SK-MEL-5 (cell line): ENCODE measurements at regions not wholly inside any gene's neighbourhood (a gene's known extent, or its start where the extent isn't known, plus 50 kb on each side); places are given as distances from the start of the nearest gene placed in this dataset.
A peak's percentile ranks its signal among the peaks of the same experiment; 100 is the strongest.

Experiments
- DNase-seq: peaks from one replicate; pipeline ENCODE4 v3.0.0-alpha.2; 2016; ENCODE audit warnings: low read depth, low spot score
- in situ Hi-C: cut with HindIII; loops from 2 replicates; pipeline ENCODE4 v1.10.0; 2016; ENCODE audit warnings: low sequenced_read_pairs, high pct_unique_total_duplicates, low pct_unique_long_range_greater_than_20kb

DNA sequence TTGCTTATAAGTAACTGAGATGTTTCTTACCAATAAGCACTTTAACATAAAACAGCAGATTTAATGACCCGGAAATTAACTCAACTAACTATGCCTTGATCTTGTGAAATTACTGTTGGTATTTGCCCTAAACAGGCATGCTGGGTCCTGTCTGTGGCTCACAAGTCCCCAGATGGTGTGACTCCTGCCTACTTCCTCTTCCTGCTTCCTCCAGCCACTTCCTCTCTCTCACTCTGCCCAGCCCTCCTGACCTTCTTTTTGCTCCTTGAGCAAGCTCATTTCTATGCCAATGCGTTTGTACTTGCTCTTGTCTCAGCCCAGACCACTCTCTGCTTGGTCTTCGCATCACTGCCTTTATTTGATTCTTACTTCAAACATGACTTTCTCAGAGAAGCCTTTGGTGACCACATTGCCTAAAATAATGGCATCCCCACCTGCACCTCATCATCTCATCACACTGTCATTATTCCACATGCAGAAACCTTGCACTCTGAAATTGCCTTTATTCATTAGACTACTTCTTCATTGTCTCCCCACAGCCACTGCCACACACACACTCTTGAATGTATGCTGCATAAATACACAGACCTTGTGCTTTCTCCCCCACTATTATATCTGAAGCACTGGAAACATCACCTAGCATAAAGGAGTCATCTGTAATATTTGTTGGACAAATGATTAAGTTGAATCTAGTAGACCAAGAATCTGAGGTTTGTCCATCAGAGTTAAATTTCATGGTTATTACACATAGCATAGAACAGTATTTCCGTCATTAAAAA lies 256.3 kb upstream of the SEMA6D start:
- no peak for DNase-seq
- in situ Hi-C loops, result no loop called here

DNA sequence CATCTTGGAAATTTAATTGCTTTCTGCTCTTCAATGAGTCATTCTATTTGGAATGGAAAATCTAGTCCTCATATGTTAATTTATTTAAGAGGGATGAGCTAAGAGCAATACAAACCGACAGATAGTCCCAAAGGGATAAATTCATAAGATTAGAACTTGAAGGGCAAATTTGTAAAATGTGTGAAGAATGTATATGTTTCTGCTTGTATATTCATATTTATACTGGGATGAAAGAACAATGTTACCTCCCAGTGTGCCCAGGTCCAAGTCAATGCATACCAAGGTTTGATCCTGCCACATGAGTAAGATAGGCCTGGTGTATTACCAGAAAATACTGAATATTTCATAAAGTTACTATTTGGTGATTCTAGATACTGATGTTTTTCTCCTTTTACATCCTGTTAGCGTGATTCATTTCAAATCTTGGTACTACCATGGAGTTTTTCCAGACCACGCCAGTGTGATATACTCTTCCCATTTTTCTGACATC lies 255.6 kb upstream of the SEMA6D start:
- DNase-seq, result no peak
- in situ Hi-C loops, result no loop called here

DNA sequence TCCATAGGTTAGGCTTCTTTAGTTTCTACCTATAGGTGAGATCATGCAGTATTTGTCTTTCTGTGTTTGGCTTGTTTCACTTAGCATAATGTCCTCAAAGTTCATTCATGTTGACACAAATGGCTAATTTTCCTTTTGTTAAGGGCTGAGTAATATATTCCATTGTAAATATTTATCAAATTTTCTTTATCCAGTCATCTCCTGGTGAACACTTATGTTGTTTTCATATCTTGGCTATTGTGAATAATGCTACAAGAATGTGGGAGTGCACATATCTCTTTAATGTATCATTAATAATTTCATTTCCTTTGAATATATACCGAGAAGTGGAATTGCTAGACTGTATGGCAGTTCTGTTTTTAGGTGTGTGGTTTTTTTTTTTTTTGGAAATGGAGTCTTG lies 250.9 kb upstream of the SEMA6D start:
- DNase-seq, result no peak
- in situ Hi-C loops, result no loop called here

DNA sequence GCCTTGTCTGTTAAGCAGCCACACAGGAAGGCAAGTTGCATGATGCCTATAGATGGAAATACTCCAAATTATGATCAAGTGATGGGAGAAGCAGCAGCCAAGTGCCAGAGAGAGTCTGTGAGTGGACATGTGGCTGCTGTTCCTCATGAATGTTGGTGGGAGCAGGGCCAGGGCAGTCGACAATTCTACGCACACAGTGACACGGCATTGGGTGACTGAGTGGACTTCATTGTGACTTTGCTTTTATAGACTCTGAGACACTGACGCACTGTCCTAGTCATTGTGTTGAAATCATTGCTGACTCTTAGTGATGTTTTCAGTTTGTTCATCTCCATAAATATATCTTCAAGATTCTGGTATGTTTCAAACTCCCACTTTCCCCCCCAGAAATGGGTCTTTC lies 246.3 kb upstream of the SEMA6D start:
- in situ Hi-C loops, result no loop called here
- no peak for DNase-seq

DNA sequence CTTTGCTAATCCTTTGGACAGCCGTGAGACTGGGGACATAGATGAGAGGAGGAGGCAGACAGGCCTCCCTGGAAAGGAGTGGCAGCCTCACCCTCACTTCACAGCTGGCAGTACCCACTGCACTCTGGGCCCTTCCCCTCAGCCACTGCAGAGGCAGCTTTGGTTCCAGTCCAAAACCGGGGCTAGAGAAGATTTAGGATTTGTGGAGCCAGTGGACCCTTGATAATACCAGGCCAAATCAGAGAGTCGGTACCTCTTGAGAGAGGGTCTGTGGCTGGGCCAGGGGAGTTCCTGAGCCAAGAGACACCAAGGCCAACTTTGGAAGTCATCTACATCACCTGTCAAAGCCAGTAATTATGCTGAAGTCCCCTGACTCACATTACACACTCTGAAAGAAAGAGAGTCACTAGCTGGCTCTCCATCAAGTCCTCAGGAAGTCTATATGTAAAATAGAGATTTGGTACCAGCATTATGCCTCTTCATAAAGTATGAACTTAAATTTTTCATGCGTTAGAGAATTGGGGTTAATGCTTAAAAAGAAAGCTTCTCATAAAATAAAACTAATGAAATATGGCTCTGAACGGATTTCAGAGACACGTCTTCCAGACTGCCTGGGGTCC lies 244.1 kb upstream of the SEMA6D start:
- no peak for DNase-seq
- in situ Hi-C loops, result no loop called here

DNA sequence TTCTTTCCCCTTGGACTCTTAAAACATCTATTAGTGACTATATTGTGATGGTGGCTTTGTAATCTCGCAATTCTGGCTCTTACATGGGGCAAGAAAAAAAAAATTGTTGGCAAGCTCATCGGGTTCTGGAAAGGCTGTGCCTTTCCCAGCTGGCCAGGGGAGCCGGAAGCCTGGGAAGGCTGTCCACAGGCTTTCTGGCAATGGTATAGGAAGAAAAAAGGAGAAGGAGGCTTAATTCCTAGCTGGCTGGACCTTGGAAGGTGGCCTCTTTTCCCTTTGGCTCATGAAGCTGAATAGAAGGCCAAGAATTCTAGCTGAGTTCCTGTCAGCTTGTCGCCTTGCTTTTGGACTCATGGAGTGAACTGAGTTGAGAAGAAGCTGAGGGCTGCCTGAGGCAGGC lies 243.5 kb upstream of the SEMA6D start:
- no peak for DNase-seq
- in situ Hi-C loops, result no loop called here

DNA sequence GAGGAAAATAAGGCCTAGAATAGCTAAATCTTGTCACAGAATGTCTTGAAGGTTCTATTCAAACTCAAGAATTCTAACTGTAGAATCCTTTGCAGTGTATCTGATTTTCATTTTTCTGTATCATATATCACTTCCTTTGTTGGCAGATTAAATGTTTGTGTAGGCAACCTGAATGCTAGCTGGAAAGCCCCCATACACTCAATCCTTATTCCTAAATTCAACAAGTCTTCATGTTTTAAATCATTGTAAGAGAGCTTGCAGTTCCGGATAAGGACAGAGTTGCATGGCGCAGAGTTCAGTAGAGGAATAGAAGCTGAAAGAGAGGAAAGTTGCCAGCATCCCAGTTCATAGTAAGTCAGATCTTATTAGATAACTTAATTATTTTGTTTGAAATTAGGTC lies 242.0 kb upstream of the SEMA6D start:
- no peak for DNase-seq
- in situ Hi-C loops, result no loop called here

DNA sequence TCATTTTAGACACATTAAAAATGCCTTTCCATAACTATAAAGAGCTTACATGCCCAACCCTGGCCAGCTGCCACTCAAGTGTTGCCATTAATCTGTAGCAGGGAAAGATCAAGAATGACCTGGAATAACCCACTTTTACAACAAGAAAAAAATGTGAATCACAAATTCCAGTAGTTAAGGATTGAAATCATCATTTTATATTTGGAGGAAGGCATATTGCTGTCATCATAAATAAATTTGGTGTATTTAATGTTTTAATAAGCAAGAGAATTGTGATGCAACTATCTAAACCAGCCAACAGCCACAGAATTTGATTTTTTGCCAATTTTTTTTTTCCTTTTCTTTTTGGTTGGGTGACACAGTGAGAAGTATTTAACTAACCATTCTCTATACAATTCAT lies 240.0 kb upstream of the SEMA6D start:
- in situ Hi-C loops, result no loop called here
- DNase-seq, result no peak

DNA sequence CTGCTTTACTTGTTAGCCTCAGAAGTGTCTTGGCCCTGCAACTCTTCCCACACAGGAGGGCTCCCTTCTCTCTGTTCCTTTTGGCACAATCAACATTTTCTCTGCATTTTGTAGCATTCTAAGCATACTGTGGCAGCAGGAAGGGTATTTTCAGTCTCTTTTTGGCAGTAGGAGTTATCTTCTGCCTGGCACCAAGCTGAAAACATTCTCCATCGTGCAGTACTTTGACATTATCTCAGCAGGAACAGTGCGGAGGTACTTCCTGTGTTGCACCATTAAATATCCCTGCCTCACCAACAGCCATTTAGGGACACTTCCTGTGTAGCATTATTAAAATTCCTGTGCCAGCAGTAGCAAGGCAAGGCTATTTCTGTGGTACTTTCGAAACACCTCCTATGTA lies 233.2 kb upstream of the SEMA6D start:
- DNase-seq, result peak; percentile 3
- in situ Hi-C loops, result no loop called here

DNA sequence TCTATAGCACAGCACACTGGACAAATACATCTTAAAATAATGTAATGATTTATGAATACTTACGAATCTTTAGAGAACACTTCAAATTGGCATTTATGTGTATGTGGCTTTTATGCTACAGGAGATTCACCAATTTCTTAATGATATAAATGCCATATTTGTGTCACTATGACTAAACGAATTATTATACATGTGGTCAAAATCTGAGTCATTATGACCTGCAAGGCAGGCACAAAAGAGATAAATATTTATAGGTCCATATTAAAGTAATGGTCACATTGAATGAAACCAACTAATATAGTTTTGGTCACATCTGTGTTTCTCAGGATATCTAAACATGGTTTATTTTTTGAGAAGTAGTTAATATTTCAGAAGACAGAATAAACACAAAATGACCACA lies 232.3 kb upstream of the SEMA6D start:
- in situ Hi-C loops, result no loop called here
- no peak for DNase-seq

DNA sequence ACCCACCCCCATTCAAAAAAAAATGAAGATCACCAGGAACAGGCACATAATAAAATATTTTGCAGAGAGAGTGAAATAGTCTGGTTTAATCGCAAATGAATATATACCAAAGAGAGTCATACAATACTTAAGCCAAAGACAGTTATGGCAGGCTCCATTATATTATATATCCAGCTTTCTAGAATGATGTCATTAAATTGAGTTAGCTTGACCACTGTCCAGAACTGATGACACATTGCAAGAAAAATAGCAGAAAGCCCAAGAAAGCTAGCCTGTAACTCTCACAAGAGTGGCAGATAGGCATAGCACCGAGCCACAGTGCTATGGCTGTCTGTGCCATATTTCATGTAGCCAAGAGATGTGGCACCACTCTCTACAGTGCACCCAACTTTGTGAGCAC lies 231.9 kb upstream of the SEMA6D start:
- no peak for DNase-seq
- in situ Hi-C loops, result no loop called here

DNA sequence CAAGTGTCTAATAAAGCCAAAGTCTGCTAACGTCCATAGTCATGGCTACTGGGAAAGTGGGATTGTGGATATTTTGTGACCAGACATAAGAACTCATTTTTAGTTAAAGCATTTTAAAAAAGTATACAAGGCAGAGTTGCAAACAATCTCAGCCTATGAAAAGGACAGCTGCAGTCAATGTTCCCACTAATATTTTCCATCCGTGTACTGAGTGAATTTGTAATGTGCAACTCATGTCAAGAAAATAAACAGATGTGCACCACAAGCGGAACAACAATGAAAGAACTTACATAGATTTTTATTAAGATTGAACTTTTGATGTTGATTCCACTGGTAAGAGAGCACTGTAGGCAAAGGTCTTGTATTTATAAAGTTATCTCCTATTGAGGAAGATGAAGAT lies 231.3 kb upstream of the SEMA6D start:
- DNase-seq, result no peak
- in situ Hi-C loops, result no loop called here

DNA sequence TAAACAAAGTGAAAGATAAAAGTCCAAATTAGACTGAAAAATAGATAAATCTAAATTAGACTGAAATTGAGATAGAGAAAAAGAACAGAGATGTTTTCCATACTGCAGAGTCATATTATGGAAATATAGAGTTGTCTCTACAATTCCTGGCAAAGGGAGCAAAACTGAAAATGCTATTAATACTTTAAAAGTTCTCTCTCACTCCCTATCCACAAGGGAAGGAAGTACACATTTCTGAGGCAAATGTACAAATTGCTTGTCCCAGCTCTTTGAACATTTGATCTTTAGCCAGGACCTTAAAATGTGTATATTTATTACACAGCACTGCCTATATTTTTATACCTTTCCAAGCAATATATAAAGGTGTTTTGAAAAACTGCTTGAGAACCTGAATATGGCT lies 225.1 kb upstream of the SEMA6D start:
- DNase-seq, result no peak
- in situ Hi-C loops, result no loop called here

DNA sequence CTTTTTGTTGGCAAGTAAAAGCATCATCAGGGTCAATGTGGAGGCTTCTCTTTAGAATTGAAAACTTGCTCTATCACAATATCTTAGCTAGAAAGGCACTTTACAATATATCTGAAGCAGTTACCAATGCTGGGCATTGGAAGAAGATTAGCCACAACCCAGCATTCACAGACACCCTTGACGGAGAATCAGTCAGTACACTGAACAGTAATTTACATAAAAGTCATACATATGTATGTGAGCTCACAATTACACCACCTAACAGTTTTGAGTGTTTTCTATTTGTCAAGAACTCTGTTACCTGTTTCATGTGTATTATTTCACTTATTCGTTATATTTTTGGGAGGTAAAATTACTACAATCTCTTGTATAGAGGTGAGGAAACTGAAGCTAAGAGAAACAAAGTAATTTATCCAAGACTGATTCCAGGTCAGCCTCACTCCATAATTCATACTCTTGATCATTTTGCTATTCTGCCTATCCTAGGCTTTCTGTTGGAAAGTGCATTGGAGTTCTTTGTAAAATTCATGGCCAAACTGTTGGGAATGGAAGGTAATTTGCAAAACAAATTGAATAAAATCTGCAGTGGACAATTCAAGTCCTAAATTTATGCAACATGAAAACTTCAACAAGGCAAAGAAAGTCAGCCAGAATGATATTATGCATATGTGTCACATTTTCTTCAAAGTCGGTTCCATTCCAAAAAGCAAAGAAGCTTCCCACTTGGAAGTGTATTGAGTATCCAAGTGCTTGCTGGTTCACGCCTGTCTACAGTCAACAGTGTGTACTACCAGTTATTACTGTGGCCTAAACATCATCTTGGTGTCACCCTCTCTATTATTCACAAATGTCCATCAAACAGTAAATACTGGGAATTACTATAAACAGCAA lies 223.7 kb upstream of the SEMA6D start:
- in situ Hi-C loops, result no loop called here
- no peak for DNase-seq

DNA sequence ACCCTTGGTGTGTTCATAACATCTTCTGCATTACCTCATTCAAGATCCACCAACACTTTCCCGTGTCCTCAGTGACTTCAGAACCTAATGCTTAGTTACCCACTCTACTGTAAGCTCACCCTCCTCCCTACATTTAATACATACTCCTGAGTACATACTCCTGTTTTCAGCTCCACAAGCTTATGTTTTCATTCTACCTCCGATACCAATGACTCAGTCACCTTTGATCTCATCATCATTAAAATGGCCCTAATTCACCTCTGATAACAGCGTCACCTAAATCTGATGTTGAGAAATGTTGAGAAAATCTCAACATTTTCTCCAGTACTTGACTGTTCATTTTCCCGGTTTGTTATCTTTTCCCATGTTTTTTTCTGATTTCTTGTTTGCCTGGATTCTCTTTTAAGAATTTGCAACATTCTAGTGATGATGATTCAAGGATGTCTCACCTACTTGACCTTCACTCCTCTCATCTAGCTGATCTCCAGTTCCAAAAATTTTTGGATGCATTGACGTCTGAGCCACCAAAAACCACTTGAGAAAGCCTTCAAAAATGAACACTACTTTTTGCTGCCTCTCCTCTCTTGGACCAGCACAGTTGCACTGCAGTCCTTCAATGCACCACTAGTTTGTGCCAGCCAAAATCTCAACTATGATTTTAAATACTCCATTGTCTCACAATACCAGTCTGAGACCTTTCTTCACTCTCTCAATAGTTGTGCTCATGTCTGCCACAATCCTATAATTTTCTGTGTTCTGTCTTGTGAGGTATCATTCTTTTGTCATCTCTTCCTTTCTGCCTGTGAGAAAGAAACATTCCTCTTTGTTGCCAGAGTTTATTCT lies 220.7 kb upstream of the SEMA6D start:
- peak; percentile 26 for DNase-seq
- in situ Hi-C loops, result no loop called here

DNA sequence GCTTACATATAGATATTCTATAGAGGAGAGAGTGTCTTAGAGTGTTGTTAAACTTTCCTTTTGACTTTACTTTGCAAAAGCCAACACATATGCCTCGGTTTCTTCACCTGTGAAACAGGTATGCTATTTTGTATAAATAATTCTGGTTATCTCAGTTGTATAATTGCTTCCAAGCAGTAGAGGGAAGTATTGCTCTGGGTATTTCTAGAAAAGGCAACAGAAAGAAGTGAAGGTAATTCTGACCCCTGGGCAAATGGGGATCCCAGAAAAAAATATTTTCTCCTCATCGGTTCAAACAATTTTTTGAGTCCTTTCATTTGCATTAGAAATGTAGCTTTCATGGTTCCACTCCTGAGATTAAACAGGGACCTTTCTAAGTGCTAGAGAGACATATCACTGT lies 216.5 kb upstream of the SEMA6D start:
- no peak for DNase-seq
- in situ Hi-C loops, result no loop called here

DNA sequence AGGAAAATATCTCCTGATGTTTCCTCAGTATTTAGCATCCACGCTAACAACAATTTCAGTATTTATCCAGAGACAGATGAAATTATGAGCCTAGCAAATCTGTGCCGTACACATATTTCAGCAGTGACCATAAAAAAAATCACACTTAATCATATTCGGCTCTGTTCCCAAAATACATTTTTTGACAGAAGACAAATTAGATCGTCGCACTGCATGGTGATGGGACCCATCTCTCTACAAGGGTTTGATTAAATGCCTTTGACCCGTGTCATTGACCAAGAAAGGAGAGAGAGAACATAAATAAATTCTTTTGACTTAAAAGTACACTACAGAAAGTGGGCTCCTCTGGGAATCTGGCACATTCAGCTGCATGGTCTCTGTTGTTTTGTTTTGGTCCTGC lies 215.3 kb upstream of the SEMA6D start:
- no peak for DNase-seq
- in situ Hi-C loops, result no loop called here

DNA sequence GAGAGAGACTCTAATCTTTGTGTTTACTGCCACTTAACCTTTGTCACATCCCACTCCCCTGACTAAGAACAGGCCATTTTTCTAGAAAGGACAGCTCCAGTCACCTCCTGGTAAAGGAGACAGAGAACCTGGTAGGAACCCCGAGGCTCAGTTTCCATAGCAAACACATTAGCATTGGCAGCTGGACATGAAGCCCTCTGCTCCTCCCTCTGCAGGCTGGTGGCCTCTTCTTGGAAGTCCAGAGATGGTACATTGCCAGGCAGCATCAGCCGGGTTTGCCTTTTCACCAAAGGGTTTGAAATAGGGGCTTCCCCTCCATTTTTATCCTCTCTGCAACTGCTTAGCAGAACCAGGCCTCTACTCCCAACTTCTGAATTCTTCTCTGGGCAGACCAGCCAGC lies 213.4 kb upstream of the SEMA6D start:
- DNase-seq, result no peak
- in situ Hi-C loops, result no loop called here
